ENCODE measurements at regions not wholly inside any gene's neighbourhood (a gene's known extent, or its start where the extent isn't known, plus 50 kb on each side); places are given as distances from the start of the nearest gene placed in this dataset.

- no peak for TF ChIP-seq CTCF (conservative IDR thresholded peaks at IDR 0.05; ENCODE audit: low read depth, low read length)
- no peak for TF ChIP-seq RCOR1 (IDR thresholded peaks at IDR 0.05; ENCODE audit: insufficient replicate concordance, low read length)
Measured at GRCh38 chr6:56382416-56382940, 135.1 kb upstream of the COL21A1 start.

All from IMR-90 (cell line).